NCI-H2196 treated with DMSO at 0.1 percent for 48 hours (cell line): ENCODE measurements at regions not wholly inside any gene's neighbourhood (a gene's known extent, or its start where the extent isn't known, plus 50 kb on each side); places are given as distances from the start of the nearest gene placed in this dataset.

Experiments
- DNase-seq: peaks from one replicate; lab custom pipeline; 2025; ENCODE audit not compliant: unreplicated experiment; lab: John Stamatoyannopoulos, UW

- no peak for DNase-seq
These were observed 82.0 kb upstream of the PAK5 start for GRCh38 chr20:9920866-9921265.

GRCh38 chr20:9919271-9920014 lies 80.6 kb upstream of the PAK5 start:
- no peak for DNase-seq

GRCh38 chr20:9918348-9918747 lies 79.5 kb upstream of the PAK5 start:
- DNase-seq = no peak

- no peak for DNase-seq
These were observed 77.9 kb upstream of the PAK5 start for GRCh38 chr20:9916761-9917160.

- DNase-seq = no peak
These were observed 74.1 kb upstream of the PAK5 start for GRCh38 chr20:9912858-9913434.

- no peak for DNase-seq
These were observed 73.4 kb upstream of the PAK5 start for GRCh38 chr20:9912290-9912689.

GRCh38 chr20:9911519-9911918 lies 72.6 kb upstream of the PAK5 start:
- no peak for DNase-seq

- DNase-seq = no peak
These were observed 70.3 kb upstream of the PAK5 start for GRCh38 chr20:9909167-9909566.

- no peak for DNase-seq
These were observed 64.3 kb upstream of the PAK5 start for GRCh38 chr20:9903048-9903655.

GRCh38 chr20:9889270-9889981 lies 50.5 kb upstream of the PAK5 start:
- no peak for DNase-seq
